B cell (primary cell): ENCODE measurements at regions not wholly inside any gene's neighbourhood (a gene's known extent, or its start where the extent isn't known, plus 50 kb on each side); places are given as distances from the start of the nearest gene placed in this dataset.

Experiments
- ATAC-seq: fragments of 200-7000 bp; cut with Tn5 transposase; one replicate; pipeline ENCODE4 v1.10.0; 2021; ENCODE audit warnings: low read depth, mild to moderate bottlenecking, moderate number of reproducible peaks, moderate library complexity
- CTCF ChIA-PET: fragments of 350-600 bp; sonication (Branson Sonifier 250); formaldehyde crosslinking; loops from one replicate; lab custom pipeline; 2021; ENCODE audit warnings: antibody characterized with exemption, inconsistent platforms; lab: Charles Lee
- POLR2A ChIA-PET: fragments of 350-600 bp; sonication (Branson Sonifier 250); formaldehyde crosslinking; loops from one replicate; lab custom pipeline; 2021; ENCODE audit warnings: antibody characterized with exemption; lab: Charles Lee
- DNase-seq: peaks from one replicate; pipeline ENCODE4 v3.0.0; 2013
- H2AFZ ChIP-seq: 2 replicates; pipeline ENCODE4 v1.6.1; 2012; ENCODE audit warnings: mild to moderate bottlenecking, low read depth, low read length; ENCODE audit not compliant: insufficient read depth, poor library complexity, severe bottlenecking
- H3K27ac ChIP-seq, 2 donors: 1 replicate in 1 of 2; 2 replicates in 1 of 2; pipeline ENCODE4 v1.5.1; 2012 to 2013; ENCODE audit warnings: low read length in 2 of 2, mild to moderate bottlenecking in 2 of 2, moderate library complexity in 1 of 2
- H3K27me3 ChIP-seq, 4 experiments: fragments of 200-600 bp in 1 of 4; sonication (generic) in 1 of 4; replicated peaks in 1 of 4; 1 replicate in 2 of 4; 2 replicates in 2 of 4; pipeline versions ENCODE4 v1.6.1 to v1.7.0; 2013 to 2016; ENCODE audit warnings: low read length in 3 of 4, mild to moderate bottlenecking in 2 of 4, mixed read lengths in 1 of 4, moderate library complexity in 1 of 4; ENCODE audit not compliant: insufficient read depth in 4 of 4, control insufficient read depth in 3 of 4; ENCODE audit errors: control extremely low read depth in 1 of 4
- H3K36me3 ChIP-seq, 2 experiments: replicated peaks in 1 of 2; 1 replicate in 1 of 2; 2 replicates in 1 of 2; pipeline versions ENCODE4 v1.6.1 to v1.7.1; 2013; ENCODE audit warnings: low read length in 1 of 2; ENCODE audit not compliant: insufficient read depth in 2 of 2, control insufficient read depth in 1 of 2; ENCODE audit errors: control extremely low read depth in 1 of 2, extremely low read depth in 1 of 2
- H3K4me1 ChIP-seq, 2 donors: fragments of 200-600 bp in 1 of 2; sonication (generic) in 1 of 2; 1 replicate in 1 of 2; 2 replicates in 1 of 2; pipeline versions ENCODE4 v1.5.1 to v1.6.1; 2013 to 2017; ENCODE audit warnings: low read length in 2 of 2; ENCODE audit not compliant: control insufficient read depth in 2 of 2, insufficient read depth in 2 of 2
- H3K4me2 ChIP-seq: replicated peaks from 2 replicates; pipeline ENCODE3; 2012; ENCODE audit warnings: mild to moderate bottlenecking, low read depth, low read length; ENCODE audit not compliant: poor library complexity, severe bottlenecking
- H3K4me3 ChIP-seq, 5 experiments: fragments of 200-600 bp in 1 of 5; sonication (generic) in 1 of 5; 1 replicate in 3 of 5; 2 replicates in 2 of 5; pipeline versions ENCODE4 v1.5.1 to v1.7.0; 2011 to 2016; ENCODE audit warnings: low read length in 4 of 5, mild to moderate bottlenecking in 4 of 5, low read depth in 2 of 5, control low read depth in 1 of 5, moderate library complexity in 1 of 5; ENCODE audit not compliant: insufficient read depth in 1 of 5; ENCODE audit errors: control extremely low read depth in 1 of 5, extremely low read depth in 1 of 5
- H3K79me2 ChIP-seq: fragments of 200-600 bp; sonication (generic); one replicate; pipeline ENCODE4 v1.6.0; 2016; ENCODE audit warnings: low read length; ENCODE audit not compliant: control insufficient read depth, insufficient read depth
- H3K9ac ChIP-seq: fragments of 200-600 bp; sonication (generic); 2 replicates; pipeline ENCODE4 v1.6.1; 2017; ENCODE audit warnings: mild to moderate bottlenecking, low read length, moderate library complexity
- H3K9me3 ChIP-seq, 3 donors: one replicate each; pipeline versions ENCODE4 v1.6.1 to v1.7.1; 2013; ENCODE audit warnings: low read length in 2 of 3; ENCODE audit not compliant: control insufficient read depth in 2 of 3, insufficient read depth in 1 of 3; ENCODE audit errors: control extremely low read depth in 1 of 3
- H4K20me1 ChIP-seq: 2 replicates; pipeline ENCODE4 v1.6.0; 2012; ENCODE audit warnings: mild to moderate bottlenecking, low read length; ENCODE audit not compliant: insufficient read depth, control insufficient read depth, poor library complexity, severe bottlenecking
- H3K27ac Mint-ChIP-seq: one replicate; pipeline ENCODE4 v1.8.0; 2021; ENCODE audit warnings: mixed read lengths
- H3K27me3 Mint-ChIP-seq: one replicate; pipeline ENCODE4 v1.8.0; 2021; ENCODE audit warnings: mixed read lengths
- H3K4me1 Mint-ChIP-seq: one replicate; pipeline ENCODE4 v1.8.0; 2021; ENCODE audit warnings: mixed read lengths
- H3K4me3 Mint-ChIP-seq: one replicate; pipeline ENCODE4 v1.8.0; 2021; ENCODE audit warnings: mixed read lengths
- H3K9me3 Mint-ChIP-seq: one replicate; pipeline ENCODE4 v1.8.0; 2022; ENCODE audit warnings: mixed read lengths; ENCODE audit not compliant: insufficient read depth
- EZH2 ChIP-seq: IDR thresholded peaks from 2 replicates; pipeline ENCODE4 v1.6.1; 2012; ENCODE audit warnings: borderline replicate concordance, low read depth, mild to moderate bottlenecking, moderate library complexity, low read length; ENCODE audit not compliant: insufficient read depth, poor library complexity, severe bottlenecking
- WGBS: methylation state at CpG from one replicate; pipeline ENCODE4 v1.1.5; 2013; ENCODE audit warnings: missing lambda C conversion rate; ENCODE audit not compliant: insufficient coverage; 5-methylcytosine and 5-hydroxymethylcytosine counted together
- intact Hi-C: fragments of 100-400 bp; cut with micrococcal nuclease; formaldehyde crosslinking; loops from one replicate; pipeline ENCODE4 v1.10.0; 2022
- TF ChIP-seq, protein P1 (sequence below): fragments of 200-600 bp; IDR thresholded peaks from one replicate; pipeline ENCODE4 v1.8.0; 2022; ENCODE audit warnings: antibody characterized with exemption, mild to moderate bottlenecking

DNA sequence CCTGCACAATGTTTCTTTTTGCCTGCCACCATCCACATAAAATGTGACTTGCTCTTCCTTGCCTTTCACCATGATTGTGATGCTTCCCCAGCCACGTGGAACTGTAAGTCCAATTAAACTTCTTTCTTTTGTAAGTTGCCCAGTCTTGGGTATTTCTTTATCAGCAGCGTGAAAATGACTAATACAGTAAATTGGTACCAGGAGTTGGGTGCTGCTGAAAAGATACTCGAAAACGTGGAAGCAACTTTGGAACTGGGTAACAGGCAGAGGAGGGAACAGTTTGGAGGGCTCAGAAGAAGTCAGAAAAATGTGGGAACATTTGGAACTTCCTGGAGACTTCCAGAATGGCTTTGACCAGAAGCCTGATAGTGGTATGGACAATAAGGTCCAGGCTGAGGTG lies 425.3 kb downstream of the GPATCH2 start:
- Histone ChIP-seq H3K4me2 (no peak overlapping the region), H4K20me1 (no peaks in the 10 kb centered on the region), H3K4me1 (no peaks in the 10 kb centered on the region), H3K9me3 (peaks cover 0 to 16% (median 0%) of the 10 kb centered on the region in 3 donors), H3K27ac (no peak overlapping the region), H3K27me3 (no peaks in the 10 kb centered on the region), H3K4me3 (no peak overlapping the region), H3K9ac (no peak overlapping the region), H2AFZ (no peak overlapping the region), H3K79me2 (no peaks in the 10 kb centered on the region), H3K36me3 (no peaks in the 10 kb centered on the region)
- Mint-ChIP-seq H3K27ac (no peak overlapping the region), H3K4me1 (no peaks in the 10 kb centered on the region), H3K27me3 (no peaks in the 10 kb centered on the region), H3K4me3 (no peak overlapping the region), H3K9me3 (peaks cover 5% of the 10 kb centered on the region)
- ChIA-PET POLR2A (no interaction called here), CTCF (no interaction called here)
- TF ChIP-seq, protein P1, sequence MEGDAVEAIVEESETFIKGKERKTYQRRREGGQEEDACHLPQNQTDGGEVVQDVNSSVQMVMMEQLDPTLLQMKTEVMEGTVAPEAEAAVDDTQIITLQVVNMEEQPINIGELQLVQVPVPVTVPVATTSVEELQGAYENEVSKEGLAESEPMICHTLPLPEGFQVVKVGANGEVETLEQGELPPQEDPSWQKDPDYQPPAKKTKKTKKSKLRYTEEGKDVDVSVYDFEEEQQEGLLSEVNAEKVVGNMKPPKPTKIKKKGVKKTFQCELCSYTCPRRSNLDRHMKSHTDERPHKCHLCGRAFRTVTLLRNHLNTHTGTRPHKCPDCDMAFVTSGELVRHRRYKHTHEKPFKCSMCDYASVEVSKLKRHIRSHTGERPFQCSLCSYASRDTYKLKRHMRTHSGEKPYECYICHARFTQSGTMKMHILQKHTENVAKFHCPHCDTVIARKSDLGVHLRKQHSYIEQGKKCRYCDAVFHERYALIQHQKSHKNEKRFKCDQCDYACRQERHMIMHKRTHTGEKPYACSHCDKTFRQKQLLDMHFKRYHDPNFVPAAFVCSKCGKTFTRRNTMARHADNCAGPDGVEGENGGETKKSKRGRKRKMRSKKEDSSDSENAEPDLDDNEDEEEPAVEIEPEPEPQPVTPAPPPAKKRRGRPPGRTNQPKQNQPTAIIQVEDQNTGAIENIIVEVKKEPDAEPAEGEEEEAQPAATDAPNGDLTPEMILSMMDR: no peak
- no peak for TF ChIP-seq EZH2
- 100% methylated on average over 2 of the region's 4 CpGs for WGBS
- no peak for DNase-seq
- intact Hi-C loops: no loop called here
- ATAC-seq: no peak

- H3K27ac Mint-ChIP-seq: no peak overlapping the region
- no peak for TF ChIP-seq EZH2
- TF ChIP-seq, protein P1: no peak
- ChIA-PET POLR2A (no interaction called here), CTCF (no interaction called here)
- Histone ChIP-seq H3K79me2 (no peaks in the 10 kb centered on the region), H3K4me1 (no peaks in the 10 kb centered on the region), H3K9ac (no peak overlapping the region), H2AFZ (no peak overlapping the region), H3K27me3 (no peaks in the 10 kb centered on the region), H3K27ac (no peak overlapping the region), H4K20me1 (no peaks in the 10 kb centered on the region), H3K36me3 (no peaks in the 10 kb centered on the region), H3K9me3 (no peaks in the 10 kb centered on the region), H3K4me2 (no peak overlapping the region), H3K4me3 (no peak overlapping the region)
- no peak overlapping the region for H3K4me3 Mint-ChIP-seq
- peaks cover 3% of the 10 kb centered on the region for H3K9me3 Mint-ChIP-seq
- no peaks in the 10 kb centered on the region for H3K27me3 Mint-ChIP-seq
- intact Hi-C loops: no loop called here
- no peaks in the 10 kb centered on the region for H3K4me1 Mint-ChIP-seq
- WGBS: no CpG with 5 or more reads among the region's 1 CpG
- ATAC-seq (no peak), DNase-seq (no peak)
Measured at GRCh38 chr1:217196616-217197015, 434.3 kb downstream of the GPATCH2 start.
